Mesothelial cell of epicardium (in vitro differentiated cells): ENCODE measurements at regions not wholly inside any gene's neighbourhood (a gene's known extent, or its start where the extent isn't known, plus 50 kb on each side); places are given as distances from the start of the nearest gene placed in this dataset.

Experiments used
- DNase-seq, 2 experiments: peaks; one replicate each; pipeline ENCODE4 v3.0.0; 2021; ENCODE audit warnings: low spot score in 2 of 2; ENCODE audit not compliant: unreplicated experiment in 2 of 2
- H3K27ac Mint-ChIP-seq: 2 replicates; pipeline ENCODE4 v1.8.0; 2021; ENCODE audit warnings: mixed read lengths
- H3K27me3 Mint-ChIP-seq: 2 replicates; pipeline ENCODE4 v1.8.0; 2021; ENCODE audit warnings: low read depth, mixed read lengths
- H3K36me3 Mint-ChIP-seq: 2 replicates; pipeline ENCODE4 v1.8.0; 2021; ENCODE audit warnings: mixed read lengths
- H3K4me1 Mint-ChIP-seq: 2 replicates; pipeline ENCODE4 v1.8.0; 2021; ENCODE audit warnings: mixed read lengths
- H3K4me3 Mint-ChIP-seq: 2 replicates; pipeline ENCODE4 v1.8.0; 2021; ENCODE audit warnings: mild to moderate bottlenecking, moderate library complexity, mixed read lengths
- H3K9me3 Mint-ChIP-seq: 2 replicates; pipeline ENCODE4 v1.8.0; 2021; ENCODE audit warnings: mixed read lengths
- CTCF ChIP-seq: fragments of 200-600 bp; sonication (generic); IDR thresholded peaks from one replicate; pipeline ENCODE4 v1.5.0; 2021; ENCODE audit warnings: antibody characterized with exemption; ENCODE audit not compliant: unreplicated experiment

GRCh38 chr4:108454227-108454626 lies 166.1 kb upstream of the RPL34 start:
- Mint-ChIP-seq H3K27me3 (no peaks in the 10 kb centered on the region), H3K9me3 (peaks cover 3% of the 10 kb centered on the region), H3K27ac (no peak overlapping the region), H3K4me1 (peaks cover 24% of the 10 kb centered on the region), H3K4me3 (no peak overlapping the region), H3K36me3 (no peaks in the 10 kb centered on the region)
- TF ChIP-seq CTCF, result no peak
- DNase-seq, result no peak

GRCh38 chr4:108453366-108453765 lies 167.0 kb upstream of the RPL34 start:
- DNase-seq, result no peak
- no peak for TF ChIP-seq CTCF
- no peaks in the 10 kb centered on the region for H3K27me3 Mint-ChIP-seq
- H3K27ac Mint-ChIP-seq, result no peak overlapping the region
- no peak overlapping the region for H3K4me3 Mint-ChIP-seq
- H3K9me3 Mint-ChIP-seq, result peaks cover 3% of the 10 kb centered on the region
- H3K4me1 Mint-ChIP-seq, result peaks cover 24% of the 10 kb centered on the region
- H3K36me3 Mint-ChIP-seq, result no peaks in the 10 kb centered on the region

- Mint-ChIP-seq H3K27me3 (no peaks in the 10 kb centered on the region), H3K27ac (no peak overlapping the region), H3K36me3 (no peaks in the 10 kb centered on the region), H3K4me1 (peaks cover 36% of the 10 kb centered on the region), H3K9me3 (no peaks in the 10 kb centered on the region), H3K4me3 (no peak overlapping the region)
- TF ChIP-seq CTCF, result no peak
- no peak for DNase-seq
Measured at GRCh38 chr4:108450236-108450898, 170.0 kb upstream of the RPL34 start.

GRCh38 chr4:108449129-108449528 lies 171.2 kb upstream of the RPL34 start:
- Mint-ChIP-seq H3K27ac (no peak overlapping the region), H3K9me3 (no peaks in the 10 kb centered on the region), H3K27me3 (no peaks in the 10 kb centered on the region), H3K36me3 (no peaks in the 10 kb centered on the region), H3K4me1 (peaks cover 29% of the 10 kb centered on the region), H3K4me3 (no peak overlapping the region)
- no peak for DNase-seq
- no peak for TF ChIP-seq CTCF

GRCh38 chr4:108446556-108446955 lies 173.8 kb upstream of the RPL34 start:
- Mint-ChIP-seq H3K27me3 (no peaks in the 10 kb centered on the region), H3K36me3 (no peaks in the 10 kb centered on the region), H3K4me3 (no peak overlapping the region), H3K27ac (no peak overlapping the region), H3K9me3 (no peaks in the 10 kb centered on the region), H3K4me1 (peaks cover 18% of the 10 kb centered on the region)
- no peak for DNase-seq
- no peak for TF ChIP-seq CTCF

GRCh38 chr4:108445716-108446115 lies 174.7 kb upstream of the RPL34 start:
- H3K4me3 Mint-ChIP-seq, result no peak overlapping the region
- H3K9me3 Mint-ChIP-seq, result no peaks in the 10 kb centered on the region
- DNase-seq, result no peak
- TF ChIP-seq CTCF, result no peak
- no peaks in the 10 kb centered on the region for H3K27me3 Mint-ChIP-seq
- H3K27ac Mint-ChIP-seq, result peak overlapping the region; percentile 36
- H3K4me1 Mint-ChIP-seq, result peaks cover 18% of the 10 kb centered on the region
- H3K36me3 Mint-ChIP-seq, result no peaks in the 10 kb centered on the region
